ENCODE measurements at regions not wholly inside any gene's neighbourhood (a gene's known extent, or its start where the extent isn't known, plus 50 kb on each side); places are given as distances from the start of the nearest gene placed in this dataset.
"Not testable (repeated sequence)": the region's sequence is repeated elsewhere in the genome, so short reads cannot be mapped to it uniquely, and the experiment has no call there.

DNA sequence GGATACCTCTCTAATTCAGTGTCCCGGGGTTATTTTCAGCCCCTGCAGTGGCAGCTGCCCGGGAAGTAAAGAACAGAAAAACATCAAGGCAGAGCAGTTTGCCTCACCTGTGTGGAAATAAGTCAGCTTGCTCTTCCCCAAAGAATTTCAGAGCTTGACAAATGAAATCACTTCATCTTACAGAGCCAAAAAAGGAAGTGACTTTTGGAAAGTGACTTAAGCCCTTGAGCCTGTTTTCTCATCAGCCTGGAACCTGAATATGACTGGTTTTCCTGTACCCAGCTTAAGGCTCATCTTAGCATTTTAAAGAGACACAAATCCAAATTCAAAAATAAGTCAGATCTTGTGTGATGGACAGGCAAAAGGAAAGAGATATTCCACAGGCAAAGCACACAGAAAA, 211.6 kb downstream of the RCHY1 start:
- WGBS, 2 donors: 47 to 59% methylated on average over 2 of the region's 2 CpGs
- Histone ChIP-seq H3K27me3 (ENCODE audit: control insufficient read depth in 1 of 2, insufficient read depth in 2 of 2, low read length in 2 of 2) (no peaks in the 10 kb centered on the region), H3K9me3 (ENCODE audit: control insufficient read depth in 2 of 2, insufficient read depth in 1 of 2, low read depth in 1 of 2, low read length in 1 of 2) (no peaks in the 10 kb centered on the region), H3K4me1 (ENCODE audit: control insufficient read depth in 2 of 2, insufficient read depth in 2 of 2, low read length in 1 of 2) (no peaks in the 10 kb centered on the region), H3K27ac (ENCODE audit: low read depth in 2 of 2, low read length in 1 of 2) (no peak overlapping the region), H3K4me3 (ENCODE audit: low read depth in 1 of 2, low read length in 2 of 2) (no peak overlapping the region), H3K36me3 (ENCODE audit: control insufficient read depth in 2 of 2, insufficient read depth in 2 of 2, low read length in 1 of 2) (no peaks in the 10 kb centered on the region)

DNA sequence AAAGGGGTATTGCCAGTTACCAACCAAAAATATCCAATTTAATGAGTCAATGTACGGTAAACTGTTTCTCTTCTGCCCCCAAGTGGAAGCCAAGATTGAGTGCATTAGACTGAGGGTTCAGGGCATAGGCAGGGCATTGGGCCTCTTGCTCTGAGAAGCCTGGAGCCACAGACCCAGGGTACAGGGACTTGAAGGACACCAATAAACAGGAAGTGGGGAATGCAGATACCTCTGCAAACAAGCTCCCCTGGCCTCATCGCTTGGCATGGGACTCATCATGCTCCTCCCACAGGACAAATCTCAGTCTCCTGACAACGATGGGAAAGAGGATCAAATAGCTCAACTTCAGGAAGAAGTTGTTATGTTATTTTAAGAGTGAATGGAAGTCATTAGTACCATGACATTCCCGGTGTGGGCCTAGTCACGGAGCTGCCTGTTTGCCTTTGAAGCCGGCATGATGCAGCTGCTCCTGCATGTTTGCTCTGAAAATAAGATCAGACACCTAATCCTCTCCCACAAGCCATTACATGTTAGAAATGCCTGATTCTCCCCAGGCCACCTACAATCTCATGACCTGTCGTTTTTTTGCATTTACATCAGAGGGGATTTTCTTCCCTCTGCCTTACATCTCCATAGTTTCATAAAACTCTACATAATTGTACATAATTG, 224.2 kb downstream of the RCHY1 start:
- no peak overlapping the region for H3K4me3 ChIP-seq (ENCODE audit: low read depth in 1 of 2, low read length in 2 of 2)
- H3K36me3 ChIP-seq (ENCODE audit: control insufficient read depth in 2 of 2, insufficient read depth in 2 of 2, low read length in 1 of 2): no peaks in the 10 kb centered on the region
- no peaks in the 10 kb centered on the region for H3K9me3 ChIP-seq (ENCODE audit: control insufficient read depth in 2 of 2, insufficient read depth in 1 of 2, low read depth in 1 of 2, low read length in 1 of 2)
- H3K27me3 ChIP-seq (ENCODE audit: control insufficient read depth in 1 of 2, insufficient read depth in 2 of 2, low read length in 2 of 2): no peaks in the 10 kb centered on the region
- H3K27ac ChIP-seq (ENCODE audit: low read depth in 2 of 2, low read length in 1 of 2): peak overlapping the region; percentile 22 to 69
- no peaks in the 10 kb centered on the region for H3K4me1 ChIP-seq (ENCODE audit: control insufficient read depth in 2 of 2, insufficient read depth in 2 of 2, low read length in 1 of 2)
- WGBS, 2 donors: 24 to 40% methylated on average over 7 of the region's 7 CpGs

DNA sequence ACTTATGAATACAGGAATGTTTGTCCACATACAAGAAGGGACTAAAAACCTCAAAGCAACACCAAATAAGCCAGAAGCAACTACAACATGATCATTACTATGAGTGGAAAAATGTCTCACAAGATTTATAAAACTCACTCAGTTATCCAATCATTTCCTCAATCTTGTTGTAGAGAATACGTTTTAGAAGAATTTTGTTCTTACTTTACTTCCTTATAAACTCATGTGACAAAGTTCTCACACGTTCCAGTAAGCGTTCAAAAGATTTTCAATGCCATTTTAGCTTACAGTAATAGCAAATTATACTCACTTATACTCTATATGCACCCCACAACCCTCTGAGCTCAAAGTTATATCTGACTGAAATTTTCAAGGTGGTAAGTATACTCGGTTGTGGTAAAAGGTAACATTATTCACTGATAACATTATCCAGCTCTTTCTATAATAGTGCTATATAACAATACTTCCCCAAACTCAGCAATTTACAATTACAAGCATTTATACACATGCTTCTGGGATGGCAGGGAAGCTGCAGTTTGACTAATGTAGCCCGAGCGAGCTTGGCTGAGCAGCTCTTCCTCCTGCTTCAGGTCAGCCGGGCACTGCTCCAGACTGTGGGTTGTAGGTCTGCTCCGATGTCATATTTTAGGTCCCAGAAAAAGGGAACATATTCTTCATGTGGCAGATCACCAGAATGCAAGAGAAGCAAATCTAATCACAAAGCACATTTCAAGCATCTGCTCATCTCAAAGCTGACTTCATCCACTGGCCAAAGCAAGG, 226.3 kb downstream of the RCHY1 start:
- 67 to 77% methylated on average over 8 of the region's 8 CpGs for WGBS, 2 donors
- Histone ChIP-seq H3K27ac (ENCODE audit: low read depth in 2 of 2, low read length in 1 of 2) (no peak overlapping the region), H3K27me3 (ENCODE audit: control insufficient read depth in 1 of 2, insufficient read depth in 2 of 2, low read length in 2 of 2) (no peaks in the 10 kb centered on the region)

DNA sequence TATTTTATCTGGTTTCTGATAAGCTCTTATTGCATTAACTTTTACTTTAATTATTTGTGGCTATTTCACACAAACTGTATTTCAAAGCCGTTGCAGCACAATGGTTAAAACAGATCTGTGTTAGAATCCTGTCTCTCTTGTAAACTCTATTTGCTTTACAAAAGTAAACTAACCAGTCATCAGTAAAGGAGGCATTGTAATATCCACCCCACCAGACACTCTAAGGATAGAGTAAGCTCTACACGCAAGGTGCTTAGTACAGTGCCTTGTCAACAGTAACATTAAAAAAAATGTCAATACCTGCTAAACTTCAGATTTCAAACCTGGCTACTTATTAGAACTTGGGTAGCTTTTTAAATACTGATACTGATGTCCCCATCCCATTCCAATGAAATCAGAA, 228.4 kb downstream of the RCHY1 start:
- WGBS, 2 donors: 85 to 91% methylated on average over 2 of the region's 2 CpGs

More for the DNA sequence above, 226.3 kb downstream of the RCHY1 start:
- Histone ChIP-seq H3K9me3 (ENCODE audit: control insufficient read depth in 2 of 2, insufficient read depth in 1 of 2, low read depth in 1 of 2, low read length in 1 of 2) (no peaks in the 10 kb centered on the region), H3K4me1 (ENCODE audit: control insufficient read depth in 2 of 2, insufficient read depth in 2 of 2, low read length in 1 of 2) (no peaks in the 10 kb centered on the region), H3K36me3 (ENCODE audit: control insufficient read depth in 2 of 2, insufficient read depth in 2 of 2, low read length in 1 of 2) (no peaks in the 10 kb centered on the region), H3K4me3 (ENCODE audit: low read depth in 1 of 2, low read length in 2 of 2) (no peak overlapping the region)

DNA sequence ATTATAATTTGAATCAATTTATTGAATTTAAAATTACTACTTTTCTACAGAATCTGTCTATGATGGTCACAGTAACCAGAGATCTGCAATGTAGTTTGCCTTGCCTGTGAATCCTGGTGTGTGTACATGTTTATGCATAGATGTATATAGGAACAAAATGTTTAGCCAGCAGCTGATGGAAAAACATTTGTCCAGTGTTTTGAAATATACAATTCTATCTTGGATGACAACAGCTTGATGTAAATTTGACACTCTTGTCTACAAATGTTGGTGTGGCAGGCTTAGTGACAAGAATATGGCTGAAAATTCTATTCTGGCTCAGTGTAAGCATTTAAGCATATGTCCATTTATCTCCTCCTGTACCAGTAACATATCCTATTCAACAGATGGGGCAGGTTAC, 229.4 kb downstream of the RCHY1 start:
- no peaks in the 10 kb centered on the region for H3K36me3 ChIP-seq (ENCODE audit: control insufficient read depth in 2 of 2, insufficient read depth in 2 of 2, low read length in 1 of 2)
- H3K4me3 ChIP-seq (ENCODE audit: low read depth in 1 of 2, low read length in 2 of 2): no peak overlapping the region
- H3K27ac ChIP-seq (ENCODE audit: low read depth in 2 of 2, low read length in 1 of 2): no peak overlapping the region
- H3K27me3 ChIP-seq (ENCODE audit: control insufficient read depth in 1 of 2, insufficient read depth in 2 of 2, low read length in 2 of 2): no peaks in the 10 kb centered on the region
- H3K4me1 ChIP-seq (ENCODE audit: control insufficient read depth in 2 of 2, insufficient read depth in 2 of 2, low read length in 1 of 2): no peaks in the 10 kb centered on the region
- H3K9me3 ChIP-seq (ENCODE audit: control insufficient read depth in 2 of 2, insufficient read depth in 1 of 2, low read depth in 1 of 2, low read length in 1 of 2): no peaks in the 10 kb centered on the region

More for the DNA sequence above, 228.4 kb downstream of the RCHY1 start:
- no peaks in the 10 kb centered on the region for H3K27me3 ChIP-seq (ENCODE audit: control insufficient read depth in 1 of 2, insufficient read depth in 2 of 2, low read length in 2 of 2)
- no peaks in the 10 kb centered on the region for H3K4me1 ChIP-seq (ENCODE audit: control insufficient read depth in 2 of 2, insufficient read depth in 2 of 2, low read length in 1 of 2)
- H3K9me3 ChIP-seq (ENCODE audit: control insufficient read depth in 2 of 2, insufficient read depth in 1 of 2, low read depth in 1 of 2, low read length in 1 of 2): no peaks in the 10 kb centered on the region
- H3K36me3 ChIP-seq (ENCODE audit: control insufficient read depth in 2 of 2, insufficient read depth in 2 of 2, low read length in 1 of 2): no peaks in the 10 kb centered on the region
- H3K4me3 ChIP-seq (ENCODE audit: low read depth in 1 of 2, low read length in 2 of 2): no peak overlapping the region
- no peak overlapping the region for H3K27ac ChIP-seq (ENCODE audit: low read depth in 2 of 2, low read length in 1 of 2)

DNA sequence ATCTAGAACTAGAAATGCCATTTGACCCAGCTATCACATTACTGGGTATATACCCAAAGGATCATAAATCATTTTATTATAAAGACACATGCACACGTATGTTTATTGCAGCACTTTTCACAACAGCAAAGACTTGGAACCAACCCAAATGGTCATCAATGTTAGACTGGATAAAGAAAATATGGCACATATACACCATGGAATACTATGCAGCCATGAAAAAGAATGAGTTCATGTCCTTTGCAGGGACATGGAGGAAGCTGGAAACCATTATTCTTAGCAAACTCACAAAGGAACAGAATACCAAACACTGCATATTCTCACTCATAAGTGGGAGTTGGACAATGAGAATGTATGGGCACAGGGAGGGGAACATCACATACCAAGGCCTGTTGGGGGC, 233.7 kb downstream of the RCHY1 start:
- 89 to 93% methylated on average over 1 of the region's 1 CpG for WGBS, 2 donors
- H3K9me3 ChIP-seq (ENCODE audit: control insufficient read depth in 2 of 2, insufficient read depth in 1 of 2, low read depth in 1 of 2, low read length in 1 of 2); H3K27me3 ChIP-seq (ENCODE audit: control insufficient read depth in 1 of 2, insufficient read depth in 2 of 2, low read length in 2 of 2): not testable (repeated sequence)

DNA sequence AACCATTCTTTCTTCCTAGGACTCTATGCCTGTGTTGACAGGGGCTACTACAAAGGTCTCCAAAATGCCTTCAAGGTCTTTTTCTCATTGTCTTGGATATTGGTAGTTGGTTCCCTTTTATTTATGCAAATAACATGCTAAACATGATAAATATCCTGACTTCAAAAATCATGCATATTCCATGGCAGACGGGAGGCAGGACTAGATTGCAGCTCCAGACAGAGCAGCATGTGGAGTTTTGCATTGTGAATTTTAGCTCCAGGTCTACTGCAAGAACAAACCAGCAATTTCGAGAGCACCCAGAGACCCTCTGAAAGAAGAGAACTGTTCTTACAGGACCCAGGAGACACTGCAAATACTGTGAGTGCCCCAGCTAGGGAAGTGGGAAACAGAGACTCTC, 254.9 kb downstream of the RCHY1 start:
- WGBS, 2 donors: 71 to 81% methylated on average over 2 of the region's 2 CpGs
- H3K27ac ChIP-seq (ENCODE audit: low read depth in 2 of 2, low read length in 1 of 2): no peak overlapping the region
- no peaks in the 10 kb centered on the region for H3K27me3 ChIP-seq (ENCODE audit: control insufficient read depth in 1 of 2, insufficient read depth in 2 of 2, low read length in 2 of 2)
- H3K9me3 ChIP-seq (ENCODE audit: control insufficient read depth in 2 of 2, insufficient read depth in 1 of 2, low read depth in 1 of 2, low read length in 1 of 2): no peaks in the 10 kb centered on the region
- H3K36me3 ChIP-seq (ENCODE audit: control insufficient read depth in 2 of 2, insufficient read depth in 2 of 2, low read length in 1 of 2): no peaks in the 10 kb centered on the region
- H3K4me3 ChIP-seq (ENCODE audit: low read depth in 1 of 2, low read length in 2 of 2): no peak overlapping the region
- no peaks in the 10 kb centered on the region for H3K4me1 ChIP-seq (ENCODE audit: control insufficient read depth in 2 of 2, insufficient read depth in 2 of 2, low read length in 1 of 2)

More for the DNA sequence above, 233.7 kb downstream of the RCHY1 start:
- H3K4me1 ChIP-seq (ENCODE audit: control insufficient read depth in 2 of 2, insufficient read depth in 2 of 2, low read length in 1 of 2); H3K4me3 ChIP-seq (ENCODE audit: low read depth in 1 of 2, low read length in 2 of 2); H3K27ac ChIP-seq (ENCODE audit: low read depth in 2 of 2, low read length in 1 of 2); H3K36me3 ChIP-seq (ENCODE audit: control insufficient read depth in 2 of 2, insufficient read depth in 2 of 2, low read length in 1 of 2): not testable (repeated sequence)

DNA sequence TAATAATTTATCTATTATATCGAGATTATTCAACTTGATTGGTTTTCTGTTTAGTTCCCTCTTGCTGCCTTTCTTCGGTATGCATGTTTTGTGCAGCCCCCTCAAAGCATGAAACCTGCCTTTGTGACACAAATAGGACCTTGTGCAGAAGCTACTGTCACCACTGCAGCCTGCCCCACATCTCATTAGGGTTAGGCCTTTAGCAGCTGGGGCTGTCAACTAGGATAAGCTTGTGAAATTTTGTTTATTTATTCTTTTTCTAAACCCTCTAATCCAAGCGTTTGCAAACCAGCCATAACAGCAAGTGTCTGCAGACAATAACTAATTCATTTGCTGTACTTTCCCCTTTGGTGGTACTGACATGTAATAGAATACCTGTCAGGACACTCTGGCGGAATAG, 258.9 kb downstream of the RCHY1 start:
- whole genome bisulfite sequencing, 2 donors: 62 to 63% methylated on average over 4 of the region's 4 CpGs
- Histone ChIP-seq H3K27ac (ENCODE audit: low read depth in 2 of 2, low read length in 1 of 2) (no peak overlapping the region), H3K27me3 (ENCODE audit: control insufficient read depth in 1 of 2, insufficient read depth in 2 of 2, low read length in 2 of 2) (no peaks in the 10 kb centered on the region), H3K9me3 (ENCODE audit: control insufficient read depth in 2 of 2, insufficient read depth in 1 of 2, low read depth in 1 of 2, low read length in 1 of 2) (no peaks in the 10 kb centered on the region), H3K36me3 (ENCODE audit: control insufficient read depth in 2 of 2, insufficient read depth in 2 of 2, low read length in 1 of 2) (no peaks in the 10 kb centered on the region), H3K4me1 (ENCODE audit: control insufficient read depth in 2 of 2, insufficient read depth in 2 of 2, low read length in 1 of 2) (no peaks in the 10 kb centered on the region), H3K4me3 (ENCODE audit: low read depth in 1 of 2, low read length in 2 of 2) (no peak overlapping the region)

DNA sequence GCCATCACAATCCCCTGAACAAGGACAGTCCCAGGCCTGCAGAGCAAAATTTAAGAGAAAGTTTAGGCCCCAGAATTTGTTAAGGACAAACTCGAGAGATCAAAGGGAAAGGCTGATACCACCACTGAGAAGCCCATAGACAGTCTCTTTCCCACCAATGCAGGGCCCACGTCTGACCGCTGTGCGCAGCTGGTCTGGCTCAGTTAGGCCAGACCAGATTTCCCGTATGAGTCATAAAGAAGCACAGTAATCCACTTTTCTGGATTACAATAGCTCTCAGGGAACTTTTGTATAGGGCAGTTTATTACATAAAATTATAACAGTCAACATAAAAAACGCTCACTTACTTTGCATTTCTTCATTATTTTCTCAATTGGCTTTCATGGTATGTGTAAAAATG, 259.5 kb downstream of the RCHY1 start:
- Histone ChIP-seq H3K9me3 (ENCODE audit: control insufficient read depth in 2 of 2, insufficient read depth in 1 of 2, low read depth in 1 of 2, low read length in 1 of 2) (no peaks in the 10 kb centered on the region), H3K4me3 (ENCODE audit: low read depth in 1 of 2, low read length in 2 of 2) (no peak overlapping the region), H3K36me3 (ENCODE audit: control insufficient read depth in 2 of 2, insufficient read depth in 2 of 2, low read length in 1 of 2) (no peaks in the 10 kb centered on the region), H3K4me1 (ENCODE audit: control insufficient read depth in 2 of 2, insufficient read depth in 2 of 2, low read length in 1 of 2) (no peaks in the 10 kb centered on the region), H3K27me3 (ENCODE audit: control insufficient read depth in 1 of 2, insufficient read depth in 2 of 2, low read length in 2 of 2) (no peaks in the 10 kb centered on the region), H3K27ac (ENCODE audit: low read depth in 2 of 2, low read length in 1 of 2) (no peak overlapping the region)
- WGBS, 2 donors: 72% methylated on average over 6 of the region's 6 CpGs

DNA sequence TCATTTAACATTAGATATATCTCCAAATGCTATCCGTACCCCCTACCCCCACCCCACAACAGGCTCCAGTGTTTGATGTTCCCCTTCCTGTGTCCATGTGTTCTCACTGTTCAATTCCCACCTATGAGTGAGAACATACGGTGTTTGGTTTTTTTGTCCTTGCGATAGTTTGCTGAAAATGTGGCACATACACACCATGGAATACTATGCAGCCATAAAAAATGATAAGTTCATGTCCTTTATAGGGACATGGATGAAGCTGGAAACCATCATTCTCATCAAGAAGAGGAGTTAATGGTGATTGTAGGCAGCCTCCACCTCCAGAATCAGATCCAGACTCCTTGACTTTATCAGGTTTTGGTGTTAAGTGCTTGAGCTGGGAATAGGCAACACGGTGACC, 261.1 kb downstream of the RCHY1 start:
- H3K36me3 ChIP-seq (ENCODE audit: control insufficient read depth in 2 of 2, insufficient read depth in 2 of 2, low read length in 1 of 2); H3K4me1 ChIP-seq (ENCODE audit: control insufficient read depth in 2 of 2, insufficient read depth in 2 of 2, low read length in 1 of 2); H3K27me3 ChIP-seq (ENCODE audit: control insufficient read depth in 1 of 2, insufficient read depth in 2 of 2, low read length in 2 of 2); H3K9me3 ChIP-seq (ENCODE audit: control insufficient read depth in 2 of 2, insufficient read depth in 1 of 2, low read depth in 1 of 2, low read length in 1 of 2); H3K27ac ChIP-seq (ENCODE audit: low read depth in 2 of 2, low read length in 1 of 2); H3K4me3 ChIP-seq (ENCODE audit: low read depth in 1 of 2, low read length in 2 of 2): not testable (repeated sequence)
- WGBS, 2 donors: 67 to 73% methylated on average over 4 of the region's 4 CpGs
